HFF-Myc (cell line): ENCODE measurements at regions not wholly inside any gene's neighbourhood (a gene's known extent, or its start where the extent isn't known, plus 50 kb on each side); places are given as distances from the start of the nearest gene placed in this dataset.
"Not testable (repeated sequence)": the region's sequence is repeated elsewhere in the genome, so short reads cannot be mapped to it uniquely, and the experiment has no call there.

Source experiments
- DNase-seq: peaks from one replicate; pipeline ENCODE4 v3.0.0-alpha.2; 2011; ENCODE audit warnings: low read depth; ENCODE audit errors: extremely low read depth
- H3K4me3 ChIP-seq: replicated peaks from 2 replicates; pipeline ENCODE4 v1.5.1; 2011; ENCODE audit warnings: low read depth, mild to moderate bottlenecking, control low read depth, low read length
- CTCF ChIP-seq: IDR thresholded peaks from 2 replicates; pipeline ENCODE4 v1.5.1; 2012; ENCODE audit warnings: mild to moderate bottlenecking, low read depth, low read length, control low read depth; ENCODE audit errors: missing control alignments

GRCh38 chrX:104411800-104412199 lies 154.2 kb upstream of the IL1RAPL2 start:
- DNase-seq = no peak
- H3K4me3 ChIP-seq = no peak overlapping the region
- TF ChIP-seq CTCF = no peak

- no peak for TF ChIP-seq CTCF
- DNase-seq = no peak
- no peak overlapping the region for H3K4me3 ChIP-seq
Observed at GRCh38 chrX:104400387-104400786, 145.7 kb upstream of the ESX1 start.

GRCh38 chrX:104392350-104392749 lies 137.6 kb upstream of the ESX1 start:
- TF ChIP-seq CTCF = no peak
- DNase-seq = no peak
- no peak overlapping the region for H3K4me3 ChIP-seq

- no peak for DNase-seq
- TF ChIP-seq CTCF = no peak
- no peak overlapping the region for H3K4me3 ChIP-seq
Observed at GRCh38 chrX:104391906-104392305, 137.2 kb upstream of the ESX1 start.

GRCh38 chrX:104376937-104377336 lies 122.2 kb upstream of the ESX1 start:
- no peak for TF ChIP-seq CTCF
- no peak overlapping the region for H3K4me3 ChIP-seq
- DNase-seq = no peak

GRCh38 chrX:104372547-104372946 lies 117.8 kb upstream of the ESX1 start:
- TF ChIP-seq CTCF = no peak
- no peak for DNase-seq
- H3K4me3 ChIP-seq = no peak overlapping the region

- no peak overlapping the region for H3K4me3 ChIP-seq
- DNase-seq = no peak
- peak; percentile 17 for TF ChIP-seq CTCF
Observed at GRCh38 chrX:104370089-104370488, 115.4 kb upstream of the ESX1 start.

- not testable (repeated sequence) for DNase-seq, H3K4me3 ChIP-seq
Observed at GRCh38 chrX:104360774-104361173, 106.0 kb upstream of the ESX1 start.
